ENCODE measurements at regions not wholly inside any gene's neighbourhood (a gene's known extent, or its start where the extent isn't known, plus 50 kb on each side); places are given as distances from the start of the nearest gene placed in this dataset.

- TF ChIP-seq CTCF (conservative IDR thresholded peaks at IDR 0.05) = no peak
- no peak overlapping the region for H3K27ac ChIP-seq
Observed at GRCh38 chr9:10753474-10753873, 140.7 kb upstream of the PTPRD start.

GRCh38 chr9:10764481-10764880 is 151.7 kb upstream of the PTPRD start:
- TF ChIP-seq CTCF (conservative IDR thresholded peaks at IDR 0.05) = no peak
- no peak overlapping the region for H3K27ac ChIP-seq

GRCh38 chr9:10773136-10773535 is 160.3 kb upstream of the PTPRD start:
- no peak overlapping the region for H3K27ac ChIP-seq
- no peak for TF ChIP-seq CTCF (conservative IDR thresholded peaks at IDR 0.05)

GRCh38 chr9:10774051-10774450 is 161.2 kb upstream of the PTPRD start:
- no peak overlapping the region for H3K27ac ChIP-seq
- no peak for TF ChIP-seq CTCF (conservative IDR thresholded peaks at IDR 0.05)

GRCh38 chr9:10785255-10785654 is 172.5 kb upstream of the PTPRD start:
- no peak overlapping the region for H3K27ac ChIP-seq
- TF ChIP-seq CTCF (conservative IDR thresholded peaks at IDR 0.05) = no peak

- no peak overlapping the region for H3K27ac ChIP-seq
- TF ChIP-seq CTCF (conservative IDR thresholded peaks at IDR 0.05) = no peak
Observed at GRCh38 chr9:10793306-10793705, 180.5 kb upstream of the PTPRD start.

- no peak overlapping the region for H3K27ac ChIP-seq
- no peak for TF ChIP-seq CTCF (conservative IDR thresholded peaks at IDR 0.05)
Observed at GRCh38 chr9:10804486-10804885, 191.7 kb upstream of the PTPRD start.

- no peak overlapping the region for H3K27ac ChIP-seq
- TF ChIP-seq CTCF (conservative IDR thresholded peaks at IDR 0.05) = no peak
Observed at GRCh38 chr9:10806868-10807267, 194.1 kb upstream of the PTPRD start.

Measured in VCaP (cell line).